Muscle of back (tissue), 3 donors: ENCODE measurements at regions not wholly inside any gene's neighbourhood (a gene's known extent, or its start where the extent isn't known, plus 50 kb on each side); places are given as distances from the start of the nearest gene placed in this dataset.

Experiments used
- DNase-seq, 3 donors: peaks; one replicate each; pipeline versions ENCODE4 v3.0.0 to v3.0.0-alpha.2; 2013

- no peak for DNase-seq
Observed at GRCh38 chr3:182255158-182255557, 538.1 kb upstream of the ATP11B start.

DNA sequence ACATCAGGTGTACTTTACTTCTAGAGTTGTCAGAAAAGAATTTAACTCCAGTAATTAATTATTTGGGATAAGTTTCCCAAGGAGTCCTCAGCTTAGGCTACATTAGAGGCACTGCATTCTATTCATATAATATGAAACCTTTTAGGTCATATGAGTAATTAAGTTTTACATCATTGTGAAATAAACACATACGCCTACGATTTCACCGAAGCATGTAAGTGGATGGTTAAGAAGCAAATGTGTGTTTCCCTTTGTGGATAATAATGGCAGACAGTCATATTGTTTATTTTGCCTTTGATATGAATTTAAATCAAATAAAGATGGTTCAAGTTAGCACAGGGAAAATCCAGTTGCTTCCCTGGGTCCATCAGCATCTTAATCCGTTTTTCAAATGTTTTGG, 535.9 kb upstream of the ATP11B start:
- DNase-seq = no peak

GRCh38 chr3:182258538-182259177, 534.6 kb upstream of the ATP11B start:
- DNase-seq = peak; percentile 39 to 66 (median 48)

DNA sequence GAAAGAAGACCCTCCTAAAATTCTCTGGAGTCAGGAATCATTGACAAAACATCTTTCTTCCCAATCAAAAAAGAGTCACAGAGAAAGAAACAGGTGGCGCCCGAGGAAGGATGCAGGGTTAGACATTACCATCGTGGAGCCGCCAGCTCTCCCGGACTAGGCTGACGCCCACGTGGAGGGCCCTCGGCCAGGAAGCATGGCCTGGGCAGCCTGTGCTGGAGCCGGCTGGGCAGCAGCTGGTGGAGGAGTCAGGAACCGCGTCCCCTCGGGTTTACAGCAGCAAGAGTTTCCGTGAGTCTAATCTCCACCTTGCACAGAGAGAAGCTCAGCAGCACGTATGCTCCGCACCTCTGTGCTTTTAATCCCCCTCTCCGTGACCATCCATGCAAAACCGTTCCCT, 533.7 kb upstream of the ATP11B start:
- DNase-seq = peak; percentile 22 to 59 (median 22)

- no peak for DNase-seq
Observed at GRCh38 chr3:182261041-182261440, 532.3 kb upstream of the ATP11B start.

- no peak for DNase-seq
Observed at GRCh38 chr3:182268711-182269110, 524.6 kb upstream of the ATP11B start.

- DNase-seq = no peak
Observed at GRCh38 chr3:182276512-182276911, 516.8 kb upstream of the ATP11B start.

DNA sequence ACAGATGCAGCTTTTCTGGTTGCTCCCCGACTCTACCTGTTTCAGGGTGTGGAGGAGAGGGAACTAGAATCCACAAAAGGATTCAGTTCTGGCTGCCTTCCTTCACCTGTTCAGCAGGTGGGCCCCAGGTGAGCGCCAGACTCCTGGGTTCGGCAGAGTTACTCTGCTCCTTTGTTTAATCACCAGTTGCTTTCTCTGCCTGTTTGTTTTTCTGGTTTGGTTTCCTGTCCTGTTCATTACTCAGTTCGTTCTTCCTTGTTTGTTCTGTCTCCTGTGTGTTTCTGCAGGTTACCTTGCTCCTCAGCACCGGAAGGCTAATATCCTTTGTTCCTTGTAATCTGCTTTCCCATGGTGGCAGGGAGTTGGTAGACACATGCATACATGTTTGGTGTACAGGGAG, 508.5 kb upstream of the ATP11B start:
- DNase-seq = no peak

- DNase-seq = no peak
Observed at GRCh38 chr3:182292591-182292990, 500.7 kb upstream of the ATP11B start.

- DNase-seq = peak in 1 of 3 donors; percentile 30
Observed at GRCh38 chr3:182294256-182294655, 499.0 kb upstream of the ATP11B start.

DNA sequence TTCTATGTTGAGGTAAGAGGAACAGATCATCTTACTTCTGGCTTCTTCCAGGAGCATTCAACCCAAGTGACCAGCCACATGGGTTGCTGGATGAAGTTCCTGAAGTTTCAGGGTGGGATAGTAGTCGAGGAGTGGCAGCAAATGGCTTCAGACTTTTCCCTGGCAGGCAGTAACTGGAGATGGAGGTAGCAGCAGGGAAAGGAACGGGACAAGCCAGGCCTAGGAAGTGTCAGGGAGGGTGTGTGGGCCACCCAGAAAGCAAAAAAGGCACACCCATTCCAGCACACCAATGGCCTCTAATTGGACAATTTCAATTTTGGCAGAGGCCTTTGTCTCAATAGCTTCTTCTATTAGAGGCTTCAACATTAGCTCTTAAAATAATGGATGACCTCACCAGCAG, 498.6 kb upstream of the ATP11B start:
- no peak for DNase-seq

- DNase-seq = no peak
Observed at GRCh38 chr3:182300266-182300665, 493.0 kb upstream of the ATP11B start.

- no peak for DNase-seq
Observed at GRCh38 chr3:182303169-182303568, 490.1 kb upstream of the ATP11B start.

DNA sequence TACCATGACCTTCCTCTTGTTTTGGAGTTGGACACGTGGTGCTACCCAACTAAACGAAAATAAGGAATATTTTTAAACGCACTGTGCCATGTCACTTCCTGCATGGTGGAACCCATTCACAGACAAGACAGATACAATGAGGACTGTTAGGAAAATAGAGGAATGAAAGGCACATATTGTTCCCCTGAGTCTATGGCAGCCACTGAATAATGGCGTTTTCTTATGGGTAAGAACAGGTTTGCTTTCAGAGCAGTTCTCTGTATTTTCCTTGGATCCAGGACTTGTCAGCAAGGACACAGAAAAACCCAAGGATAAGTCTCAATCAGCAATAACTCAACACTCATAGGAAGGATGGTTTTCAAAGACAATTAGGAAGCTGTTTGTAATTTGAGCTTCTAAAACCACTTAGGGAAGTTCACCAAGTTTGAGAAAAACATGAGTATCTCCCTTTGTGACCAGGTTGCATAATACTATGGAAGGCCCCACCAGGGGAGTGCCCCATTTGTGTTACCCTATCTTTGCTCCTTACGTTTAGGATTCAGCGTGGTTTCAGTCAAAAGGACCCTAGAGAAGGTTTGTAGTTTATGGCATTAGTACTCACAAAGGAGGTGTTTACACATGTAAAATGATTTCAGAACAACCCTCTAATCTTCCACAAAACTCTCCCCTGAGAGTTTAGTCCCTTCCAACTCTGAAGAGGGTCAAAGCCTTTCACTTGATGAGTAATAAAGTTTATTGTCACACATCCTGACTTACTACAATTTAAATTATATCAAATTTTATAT, 487.2 kb upstream of the ATP11B start:
- DNase-seq = no peak

DNA sequence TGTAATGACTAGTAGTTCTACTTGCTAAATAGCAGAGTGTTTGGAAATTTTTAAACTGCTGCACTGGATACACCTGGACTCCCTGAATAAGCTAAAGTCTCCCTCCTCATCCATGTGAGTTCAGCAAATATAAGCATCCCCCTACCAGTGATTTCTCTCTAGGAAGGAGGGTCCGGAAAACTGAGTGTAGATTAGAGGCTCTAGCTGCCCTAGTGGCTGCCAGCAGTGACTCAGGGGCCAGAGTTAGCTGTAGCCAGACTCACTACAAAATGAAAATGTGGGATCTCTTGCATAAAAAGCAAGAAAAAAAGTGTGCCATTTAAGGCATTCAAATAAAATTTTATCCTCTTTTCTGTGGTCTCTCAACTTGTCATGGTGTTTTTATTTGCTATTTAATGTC, 485.0 kb upstream of the ATP11B start:
- no peak for DNase-seq

- no peak for DNase-seq
Observed at GRCh38 chr3:182309120-182309519, 484.2 kb upstream of the ATP11B start.

GRCh38 chr3:182315313-182315712, 478.0 kb upstream of the ATP11B start:
- DNase-seq = no peak

- DNase-seq = no peak
Observed at GRCh38 chr3:182323126-182323700, 470.1 kb upstream of the ATP11B start.

DNA sequence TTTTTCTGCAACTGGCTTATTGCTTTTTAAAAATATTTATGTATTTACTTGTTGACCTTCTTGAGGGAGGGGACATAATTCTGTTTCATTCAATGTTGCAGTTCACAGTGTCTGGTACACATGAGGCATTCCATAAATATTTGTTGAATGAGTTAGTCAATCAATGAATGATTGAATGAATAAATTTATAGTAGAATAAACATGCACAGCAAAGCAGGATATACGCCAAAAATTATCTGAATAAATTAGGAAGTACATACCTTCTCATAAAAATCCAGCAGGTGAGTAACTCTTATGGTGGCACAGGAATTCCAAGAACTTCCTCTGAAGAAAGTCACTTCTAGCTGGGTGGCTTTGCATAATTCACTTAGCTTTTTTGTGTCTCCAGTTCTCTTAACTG, 469.4 kb upstream of the ATP11B start:
- DNase-seq = no peak

DNA sequence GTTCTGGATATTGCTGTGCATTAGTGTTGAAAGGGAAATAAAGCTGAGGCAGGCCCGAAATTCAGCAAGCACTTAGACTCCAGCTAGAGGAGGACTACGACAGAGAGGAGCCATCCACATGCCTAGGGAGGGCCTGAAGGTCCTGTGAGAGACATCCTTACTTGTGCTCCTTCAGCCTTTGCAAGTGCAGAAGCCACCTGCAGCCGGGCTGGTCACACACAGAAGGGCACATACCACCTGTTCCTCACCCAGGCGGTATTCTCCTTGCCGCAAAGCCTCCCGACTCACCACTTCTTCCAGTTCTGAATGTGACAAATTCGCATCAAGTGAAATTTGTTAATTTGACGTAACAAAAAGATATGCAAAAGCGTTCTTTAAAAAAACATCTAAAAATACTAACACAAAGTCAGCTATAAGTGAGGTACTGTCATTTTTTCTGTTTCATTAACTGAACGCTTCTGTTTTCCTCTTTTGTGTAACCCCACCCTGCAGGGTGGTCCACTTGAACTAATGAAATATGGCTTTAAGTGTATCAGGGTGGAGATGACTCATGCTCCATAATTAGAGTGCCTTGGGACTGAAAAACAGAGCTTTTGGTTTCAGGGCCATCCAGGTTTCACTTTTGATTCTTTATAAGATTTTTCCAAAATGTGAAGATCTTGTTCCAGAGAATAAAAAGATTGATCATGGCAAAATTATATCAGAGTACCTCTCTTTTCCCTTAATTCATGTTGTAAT, 467.9 kb upstream of the ATP11B start:
- no peak for DNase-seq

GRCh38 chr3:182327196-182327681, 466.1 kb upstream of the ATP11B start:
- DNase-seq = peak; percentile 10 to 88 (median 28)

GRCh38 chr3:182330646-182331045, 462.7 kb upstream of the ATP11B start:
- no peak for DNase-seq
